H9 (cell line): ENCODE measurements at regions not wholly inside any gene's neighbourhood (a gene's known extent, or its start where the extent isn't known, plus 50 kb on each side); places are given as distances from the start of the nearest gene placed in this dataset.

Experiments
- DNase-seq: peaks from one replicate; pipeline ENCODE4 v3.0.0-alpha.2; 2017
- H2AFZ ChIP-seq: one replicate; pipeline ENCODE4 v1.6.1; 2013; ENCODE audit warnings: mild to moderate bottlenecking, low read length, control low read depth, moderate library complexity
- H2AK5ac ChIP-seq: 2 replicates; pipeline ENCODE4 v1.6.1; 2013; ENCODE audit warnings: low read length, control low read depth, mixed read lengths; ENCODE audit not compliant: insufficient read length
- H2BK120ac ChIP-seq: one replicate; pipeline ENCODE4 v1.6.1; 2013; ENCODE audit warnings: low read depth, mild to moderate bottlenecking, low read length, control low read depth, inconsistent platforms; ENCODE audit not compliant: poor library complexity, severe bottlenecking
- H2BK12ac ChIP-seq: 2 replicates; pipeline ENCODE4 v1.6.1; 2013; ENCODE audit warnings: low read length, control low read depth, mixed read lengths, low read depth; ENCODE audit not compliant: insufficient read length
- H2BK15ac ChIP-seq: 2 replicates; pipeline ENCODE4 v1.6.1; 2013; ENCODE audit warnings: low read depth, low read length, control low read depth
- H2BK20ac ChIP-seq: one replicate; pipeline ENCODE4 v1.6.1; 2013; ENCODE audit warnings: low read depth, mild to moderate bottlenecking, low read length, control low read depth, inconsistent platforms; ENCODE audit not compliant: poor library complexity, severe bottlenecking
- H2BK5ac ChIP-seq: 2 replicates; pipeline ENCODE4 v1.6.1; 2013; ENCODE audit warnings: low read length, control low read depth, mixed read lengths; ENCODE audit not compliant: insufficient read length
- H3K14ac ChIP-seq: 2 replicates; pipeline ENCODE4 v1.6.1; 2013; ENCODE audit warnings: low read length, control low read depth; ENCODE audit not compliant: insufficient read depth
- H3K18ac ChIP-seq: 2 replicates; pipeline ENCODE4 v1.6.1; 2013; ENCODE audit warnings: low read depth, mild to moderate bottlenecking, mixed read lengths, low read length, control low read depth; ENCODE audit not compliant: insufficient read length
- H3K23ac ChIP-seq: 2 replicates; pipeline ENCODE4 v1.6.1; 2013; ENCODE audit warnings: low read length, control low read depth, mixed read lengths, low read depth; ENCODE audit not compliant: insufficient read length
- H3K23me2 ChIP-seq: 2 replicates; pipeline ENCODE4 v1.6.1; 2013; ENCODE audit warnings: low read depth, mild to moderate bottlenecking, mixed read lengths, low read length, control low read depth; ENCODE audit not compliant: insufficient read length, poor library complexity, severe bottlenecking
- H3K27ac ChIP-seq: 2 replicates; pipeline ENCODE4 v1.5.1; 2013; ENCODE audit warnings: low read length, control low read depth, mixed read lengths, low read depth; ENCODE audit not compliant: insufficient read length
- H3K27me3 ChIP-seq: 2 replicates; pipeline ENCODE4 v1.6.1; 2013; ENCODE audit warnings: low read length, control low read depth, inconsistent platforms; ENCODE audit not compliant: insufficient read depth
- H3K4ac ChIP-seq: 2 replicates; pipeline ENCODE4 v1.6.1; 2013; ENCODE audit warnings: low read depth, mild to moderate bottlenecking, control low read depth, inconsistent platforms, low read length, moderate library complexity
- H3K4me1 ChIP-seq: 2 replicates; pipeline ENCODE4 v1.6.1; 2013; ENCODE audit warnings: low read length, control low read depth, inconsistent platforms; ENCODE audit not compliant: insufficient read depth
- H3K4me2 ChIP-seq: 2 replicates; pipeline ENCODE4 v1.6.1; 2013; ENCODE audit warnings: low read length, control low read depth, mixed read lengths; ENCODE audit not compliant: insufficient read length, insufficient read depth
- H3K56ac ChIP-seq: 2 replicates; pipeline ENCODE4 v1.6.1; 2013; ENCODE audit warnings: low read depth, mild to moderate bottlenecking, mixed read lengths, low read length, control low read depth; ENCODE audit not compliant: insufficient read length
- H3K79me1 ChIP-seq: 2 replicates; pipeline ENCODE4 v1.6.1; 2013; ENCODE audit warnings: low read depth, mild to moderate bottlenecking, moderate library complexity, low read length, control low read depth, inconsistent platforms; ENCODE audit not compliant: insufficient read depth, poor library complexity, severe bottlenecking
- H3K79me2 ChIP-seq: 2 replicates; pipeline ENCODE4 v1.6.1; 2013; ENCODE audit warnings: low read length, control low read depth, inconsistent platforms; ENCODE audit not compliant: insufficient read depth
- H3K9ac ChIP-seq: 2 replicates; pipeline ENCODE4 v1.6.1; 2013; ENCODE audit warnings: low read length, control low read depth, mixed read lengths; ENCODE audit not compliant: insufficient read length; ENCODE audit errors: extremely low read depth
- H3K9me3 ChIP-seq: one replicate; pipeline ENCODE4 v1.6.1; 2013; ENCODE audit warnings: low read depth, low read length, inconsistent platforms; ENCODE audit not compliant: control insufficient read depth
- H3T11ph ChIP-seq: one replicate; pipeline ENCODE4 v1.6.1; 2013; ENCODE audit warnings: mild to moderate bottlenecking, low read length, control low read depth, inconsistent platforms
- H4K20me1 ChIP-seq: one replicate; pipeline ENCODE4 v1.6.1; 2013; ENCODE audit not compliant: control insufficient read depth, insufficient read length, insufficient read depth
- H4K5ac ChIP-seq: 2 replicates; pipeline ENCODE4 v1.6.1; 2013; ENCODE audit warnings: low read depth, mild to moderate bottlenecking, mixed read lengths, low read length, control low read depth; ENCODE audit not compliant: insufficient read length
- H4K8ac ChIP-seq: replicated peaks from 2 replicates; pipeline ENCODE4 v1.6.1; 2013; ENCODE audit warnings: low read length, control low read depth, mixed read lengths, low read depth; ENCODE audit not compliant: insufficient read length
- H4K91ac ChIP-seq: 2 replicates; pipeline ENCODE4 v1.6.1; 2013; ENCODE audit warnings: low read depth, mild to moderate bottlenecking, moderate library complexity, mixed read lengths, low read length, control low read depth; ENCODE audit not compliant: insufficient read length
- H3K27ac Mint-ChIP-seq, 3 experiments: 2 replicates in 2 of 3; 3 replicates in 1 of 3; pipeline ENCODE4 v1.8.0; 2020 to 2021; ENCODE audit warnings: mixed read lengths in 3 of 3, mild to moderate bottlenecking in 1 of 3, moderate library complexity in 1 of 3
- H3K27me3 Mint-ChIP-seq: 2 replicates; pipeline ENCODE4 v1.8.0; 2021; ENCODE audit warnings: low read depth, mild to moderate bottlenecking, moderate library complexity, mixed read lengths
- H3K36me3 Mint-ChIP-seq, 3 experiments: 2 replicates in 2 of 3; 3 replicates in 1 of 3; pipeline ENCODE4 v1.8.0; 2020 to 2021; ENCODE audit warnings: low read depth in 3 of 3, mixed read lengths in 3 of 3; ENCODE audit not compliant: insufficient read depth in 1 of 3
- H3K4me1 Mint-ChIP-seq, 2 experiments: 2 replicates each; pipeline ENCODE4 v1.8.0; 2020; ENCODE audit warnings: mixed read lengths in 2 of 2
- H3K4me3 Mint-ChIP-seq, 2 experiments: 2 replicates in 1 of 2; 3 replicates in 1 of 2; pipeline ENCODE4 v1.8.0; 2020 to 2021; ENCODE audit warnings: mild to moderate bottlenecking in 2 of 2, mixed read lengths in 2 of 2, moderate library complexity in 1 of 2
- H3K9me3 Mint-ChIP-seq, 2 experiments: 2 replicates in 1 of 2; 3 replicates in 1 of 2; pipeline ENCODE4 v1.8.0; 2020; ENCODE audit warnings: mild to moderate bottlenecking in 2 of 2, mixed read lengths in 2 of 2, moderate library complexity in 1 of 2
- WGBS: extraction: QIAGEN DNeasy Blood & Tissue Kit; methylation state at CpG from one replicate; pipeline ENCODE4 v1.1.7; 2013; ENCODE audit warnings: missing lambda C conversion rate, low lambda C conversion rate, mixed read lengths; ENCODE audit not compliant: insufficient read length; ENCODE audit errors: extremely low coverage; 5-methylcytosine and 5-hydroxymethylcytosine counted together
- TF ChIP-seq, protein P1 (sequence below): fragments of 200-600 bp; sonication (generic); conservative IDR thresholded peaks from 3 replicates; pipeline ENCODE4 v1.8.0; 2021; ENCODE audit warnings: antibody characterized with exemption, mild to moderate bottlenecking

DNA sequence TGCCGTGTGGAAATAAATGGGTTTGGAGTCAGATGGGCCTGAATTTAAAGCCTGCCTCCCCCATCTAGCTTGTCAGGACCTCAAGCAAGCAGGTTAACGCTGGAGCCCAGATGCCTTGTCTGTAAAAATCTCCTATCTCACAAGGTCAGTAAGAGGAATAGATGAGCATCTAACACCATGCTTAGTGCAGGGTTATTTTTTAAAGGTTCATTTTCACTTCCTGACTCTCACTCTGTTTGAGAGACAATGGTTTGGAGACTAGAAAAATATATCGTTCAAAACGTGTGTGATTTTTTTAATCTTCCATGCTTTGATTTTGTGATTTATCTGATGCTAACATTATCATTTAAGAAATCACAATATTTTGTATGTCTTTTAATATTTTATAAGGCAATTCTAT lies 114.0 kb upstream of the TAB2 start:
- Histone ChIP-seq H3K4me2 (no peak overlapping the region), H4K20me1 (no peaks in the 10 kb centered on the region), H3K4me1 (no peaks in the 10 kb centered on the region), H3K23me2 (no peaks in the 10 kb centered on the region), H3K9ac (no peak overlapping the region), H3K18ac (no peak overlapping the region), H3T11ph (no peak overlapping the region), H2BK12ac (no peak overlapping the region), H3K23ac (no peak overlapping the region), H4K5ac (no peak overlapping the region), H4K8ac (no peak overlapping the region), H2BK5ac (no peak overlapping the region), H3K27ac (no peak overlapping the region), H2AK5ac (no peak overlapping the region), H2BK20ac (no peak overlapping the region), H3K79me1 (no peaks in the 10 kb centered on the region), H4K91ac (no peak overlapping the region), H2BK15ac (no peak overlapping the region), H2BK120ac (no peak overlapping the region), H3K4ac (no peak overlapping the region), H3K14ac (no peak overlapping the region), H3K9me3 (no peaks in the 10 kb centered on the region), H3K79me2 (no peaks in the 10 kb centered on the region), H3K27me3 (no peaks in the 10 kb centered on the region), H3K56ac (no peak overlapping the region), H2AFZ (no peak overlapping the region)
- Mint-ChIP-seq H3K27ac (no peak overlapping the region), H3K4me3 (no peak overlapping the region), H3K36me3 (no peaks in the 10 kb centered on the region), H3K27me3 (no peaks in the 10 kb centered on the region; the same call in 1 of the 2 replicates), H3K9me3 (peaks cover 0 to 2% of the 10 kb centered on the region in 2 experiments; a peak in 1 of 5 replicates), H3K4me1 (peaks cover 21 to 24% of the 10 kb centered on the region in 2 experiments)
- TF ChIP-seq, protein P1, sequence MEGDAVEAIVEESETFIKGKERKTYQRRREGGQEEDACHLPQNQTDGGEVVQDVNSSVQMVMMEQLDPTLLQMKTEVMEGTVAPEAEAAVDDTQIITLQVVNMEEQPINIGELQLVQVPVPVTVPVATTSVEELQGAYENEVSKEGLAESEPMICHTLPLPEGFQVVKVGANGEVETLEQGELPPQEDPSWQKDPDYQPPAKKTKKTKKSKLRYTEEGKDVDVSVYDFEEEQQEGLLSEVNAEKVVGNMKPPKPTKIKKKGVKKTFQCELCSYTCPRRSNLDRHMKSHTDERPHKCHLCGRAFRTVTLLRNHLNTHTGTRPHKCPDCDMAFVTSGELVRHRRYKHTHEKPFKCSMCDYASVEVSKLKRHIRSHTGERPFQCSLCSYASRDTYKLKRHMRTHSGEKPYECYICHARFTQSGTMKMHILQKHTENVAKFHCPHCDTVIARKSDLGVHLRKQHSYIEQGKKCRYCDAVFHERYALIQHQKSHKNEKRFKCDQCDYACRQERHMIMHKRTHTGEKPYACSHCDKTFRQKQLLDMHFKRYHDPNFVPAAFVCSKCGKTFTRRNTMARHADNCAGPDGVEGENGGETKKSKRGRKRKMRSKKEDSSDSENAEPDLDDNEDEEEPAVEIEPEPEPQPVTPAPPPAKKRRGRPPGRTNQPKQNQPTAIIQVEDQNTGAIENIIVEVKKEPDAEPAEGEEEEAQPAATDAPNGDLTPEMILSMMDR = no peak
- no CpG with 5 or more reads among the region's 4 CpGs for WGBS
- DNase-seq = no peak
